Stimulated activated CD4-positive, alpha-beta T cell treated with anti-CD3 and anti-CD28 coated beads, Interleukin-2, amount 100 ng/mL, for 48 hours (primary cell): ENCODE measurements at regions not wholly inside any gene's neighbourhood (a gene's known extent, or its start where the extent isn't known, plus 50 kb on each side); places are given as distances from the start of the nearest gene placed in this dataset.

Source experiments
- DNase-seq, 2 donors: peaks; one replicate each; pipeline ENCODE4 v3.0.0-alpha.2; 2020

DNA sequence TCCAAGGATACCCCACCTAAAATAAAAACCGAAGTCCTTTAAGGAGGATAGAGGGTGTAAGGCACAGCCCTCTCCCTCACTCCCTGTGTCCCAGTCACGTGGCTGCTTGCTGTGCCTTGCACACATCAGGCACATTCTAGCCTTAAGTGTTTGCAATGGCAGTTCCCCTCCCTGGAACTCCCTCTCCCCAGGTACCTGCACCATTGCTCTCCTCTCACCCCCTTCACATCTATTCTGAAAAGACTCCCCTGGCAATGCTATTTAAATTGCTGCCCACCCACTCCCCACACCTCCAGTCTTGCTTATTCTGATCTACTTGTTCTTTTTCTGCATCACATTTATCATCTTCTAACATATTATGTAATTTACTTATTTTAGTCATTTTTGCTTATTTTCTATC, 91.6 kb upstream of the LNX1 start:
- no peak for DNase-seq

- DNase-seq = no peak
Observed at GRCh38 chr4:53682196-53682595, 90.9 kb upstream of the LNX1 start.

- no peak for DNase-seq
Observed at GRCh38 chr4:53680598-53680997, 89.3 kb upstream of the LNX1 start.

DNA sequence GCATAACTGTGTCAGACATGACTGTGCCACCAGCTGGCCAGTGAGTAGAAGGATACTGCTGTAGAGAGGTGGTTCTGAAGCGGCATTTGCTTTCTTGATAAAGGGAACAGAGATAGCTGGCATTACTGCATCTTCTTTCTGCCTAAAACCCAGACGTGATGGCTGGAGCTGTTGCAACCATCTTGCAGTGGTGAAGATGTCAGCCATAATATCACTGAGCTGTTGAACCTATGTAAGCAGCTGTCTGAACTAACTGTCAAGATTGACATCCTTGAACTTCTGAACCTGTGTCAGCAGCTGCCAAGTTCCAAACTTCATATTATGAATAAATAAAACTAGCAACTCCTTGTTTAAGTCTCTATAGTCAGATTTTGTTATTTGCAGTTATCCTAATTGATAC, 88.9 kb upstream of the LNX1 start:
- DNase-seq = no peak

GRCh38 chr4:53676402-53676871, 85.2 kb upstream of the LNX1 start:
- DNase-seq = no peak

DNA sequence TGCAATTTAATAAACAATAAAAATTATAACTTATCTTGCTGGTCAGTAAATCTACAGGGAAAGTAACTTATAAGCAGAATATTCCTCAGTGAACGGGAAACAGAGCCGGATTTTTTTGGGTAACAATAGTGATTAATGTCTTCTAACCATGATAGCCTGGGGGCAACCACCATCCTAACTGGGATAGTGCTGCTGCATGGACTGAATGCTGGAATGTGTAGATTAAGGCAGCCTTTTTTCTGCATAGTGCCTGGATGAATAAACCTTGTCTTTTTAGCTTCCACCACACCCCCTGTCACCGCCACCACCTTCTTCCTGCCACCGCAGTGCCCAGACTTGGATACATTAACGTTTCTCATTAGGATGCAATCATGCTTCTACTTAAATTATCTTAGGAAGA, 83.6 kb upstream of the LNX1 start:
- DNase-seq = no peak

DNA sequence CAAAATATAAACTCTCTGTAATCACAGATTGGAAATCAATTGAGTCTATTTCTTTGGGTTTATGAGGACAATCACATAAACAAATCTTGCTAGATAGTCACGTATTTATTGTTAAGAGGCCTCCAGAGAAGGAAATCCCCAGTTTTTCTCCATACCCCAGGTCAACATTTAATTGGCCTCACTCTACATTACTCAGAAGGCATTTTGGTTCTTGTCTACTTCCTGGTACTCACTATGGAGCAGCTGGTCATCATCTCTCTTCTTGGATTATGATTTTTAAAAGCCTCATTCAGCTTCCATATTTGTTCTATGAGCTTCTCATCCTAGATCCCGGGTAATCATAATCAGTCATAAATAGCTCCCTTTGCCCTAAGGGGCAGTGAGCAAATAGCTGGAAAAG, 81.6 kb upstream of the LNX1 start:
- DNase-seq = no peak

- no peak for DNase-seq
Observed at GRCh38 chr4:53671757-53672156, 80.5 kb upstream of the LNX1 start.

- no peak for DNase-seq
Observed at GRCh38 chr4:53659737-53660136, 68.5 kb upstream of the LNX1 start.

DNA sequence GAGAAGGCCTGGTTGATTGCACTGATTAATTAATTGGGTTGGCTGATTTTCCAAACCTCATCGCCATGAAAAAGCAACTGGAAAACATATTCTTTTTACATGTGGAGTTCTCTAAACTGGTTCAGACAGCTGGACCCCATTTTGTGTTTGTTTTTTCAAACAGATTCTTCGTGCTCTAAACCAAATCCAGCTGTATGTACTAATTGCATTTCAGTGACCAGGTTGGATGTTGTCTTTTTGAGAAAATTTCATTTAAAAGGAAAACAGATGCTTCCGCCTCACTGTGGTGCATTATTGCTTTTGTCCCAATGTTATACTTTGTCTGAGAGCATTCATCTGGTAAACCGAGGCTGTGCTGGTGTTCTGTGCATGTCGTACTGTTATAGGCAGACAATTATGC, 67.8 kb upstream of the LNX1 start:
- DNase-seq = no peak

DNA sequence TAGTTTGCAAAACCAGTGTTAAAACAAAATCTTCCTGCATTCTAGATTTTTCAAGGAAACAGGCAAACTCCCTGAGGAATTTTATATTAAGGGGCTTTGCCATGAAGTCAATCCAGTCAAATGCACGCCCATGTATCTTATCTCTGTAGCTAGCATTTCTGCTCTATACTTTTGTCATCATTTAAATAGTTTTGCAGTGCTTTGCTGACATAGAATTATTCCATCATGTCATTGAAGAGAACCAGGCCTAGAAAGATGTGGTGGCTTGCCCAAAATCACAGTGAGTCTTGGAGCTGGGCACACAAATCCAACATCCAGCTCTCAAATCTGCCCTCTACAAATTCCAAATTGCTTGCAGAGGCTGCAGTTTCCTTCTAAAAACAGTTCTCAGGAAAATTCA, 66.7 kb upstream of the LNX1 start:
- DNase-seq = no peak

GRCh38 chr4:53656421-53656981, 65.2 kb upstream of the LNX1 start:
- DNase-seq = no peak

DNA sequence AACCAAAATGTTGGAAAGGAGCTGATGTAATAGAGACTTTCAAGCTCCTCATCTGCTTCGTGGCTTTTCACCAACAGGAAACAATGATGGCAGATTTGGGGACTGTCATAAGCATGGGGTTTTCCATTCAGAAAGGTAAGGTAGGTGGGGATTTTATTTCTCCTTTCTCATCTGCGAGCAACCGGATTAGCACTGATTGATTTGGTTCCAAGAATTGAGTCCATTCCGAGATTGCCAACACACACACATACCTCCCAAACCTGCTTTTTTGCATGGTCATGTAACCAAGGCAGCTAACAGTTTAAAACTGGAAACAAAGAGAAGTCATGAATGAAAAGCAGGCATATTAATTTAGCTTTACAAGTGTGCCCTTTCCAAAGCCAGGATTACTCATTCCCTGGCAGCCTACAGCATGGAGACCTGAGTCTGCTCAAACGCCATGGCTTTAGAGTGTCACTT, 63.0 kb upstream of the LNX1 start:
- no peak for DNase-seq

GRCh38 chr4:53653484-53654053, 62.3 kb upstream of the LNX1 start:
- DNase-seq = no peak

DNA sequence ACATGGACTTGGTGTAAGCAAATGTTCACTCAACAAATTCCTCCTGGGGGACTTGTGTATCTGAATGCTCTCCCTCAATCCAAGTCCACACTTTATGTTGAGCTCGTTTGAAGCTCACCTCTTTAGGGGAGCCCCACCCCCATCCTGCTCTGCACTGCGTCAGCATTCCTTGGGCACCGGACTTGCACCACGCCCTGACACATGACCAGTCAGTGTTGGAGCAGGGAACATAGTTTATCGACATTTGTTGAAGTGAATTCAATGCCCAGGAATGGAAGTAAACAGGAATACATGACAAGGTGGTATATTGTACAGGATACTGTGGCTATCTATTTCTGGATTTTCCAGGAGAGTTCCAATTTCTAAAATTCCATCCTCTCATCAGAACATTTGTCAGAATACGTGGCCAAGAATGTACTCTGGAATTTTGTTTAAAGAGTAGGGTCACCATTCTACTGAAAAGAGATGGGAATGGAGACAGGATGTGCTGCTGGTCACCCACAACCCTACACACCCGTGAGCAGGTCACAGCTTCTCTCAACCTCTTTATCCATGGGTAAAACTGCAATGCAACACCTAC, 60.0 kb upstream of the LNX1 start:
- DNase-seq = no peak

GRCh38 chr4:53649357-53649756, 58.1 kb upstream of the LNX1 start:
- DNase-seq = no peak

GRCh38 chr4:53647547-53647946, 56.3 kb upstream of the LNX1 start:
- no peak for DNase-seq

DNA sequence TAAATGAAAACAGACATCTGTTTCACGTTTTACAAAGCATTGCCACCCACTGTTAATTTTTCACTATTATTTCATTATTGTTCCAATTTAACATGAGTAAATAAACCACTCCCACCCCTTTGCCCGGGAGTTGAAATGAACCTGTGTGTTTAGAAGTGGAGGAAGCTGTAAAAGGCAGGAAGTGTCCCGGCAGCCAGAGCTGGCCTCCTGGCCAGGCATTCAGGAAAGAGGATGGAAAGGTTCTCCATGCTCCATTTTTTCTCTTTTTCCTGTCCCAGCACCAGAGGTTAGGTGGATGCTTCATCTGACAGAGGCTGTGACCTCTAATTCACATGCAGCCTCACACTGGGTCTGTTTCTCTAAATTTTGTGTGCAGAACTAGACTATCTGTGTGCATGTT, 55.5 kb upstream of the LNX1 start:
- no peak for DNase-seq

GRCh38 chr4:53645108-53645507, 53.8 kb upstream of the LNX1 start:
- DNase-seq = no peak

DNA sequence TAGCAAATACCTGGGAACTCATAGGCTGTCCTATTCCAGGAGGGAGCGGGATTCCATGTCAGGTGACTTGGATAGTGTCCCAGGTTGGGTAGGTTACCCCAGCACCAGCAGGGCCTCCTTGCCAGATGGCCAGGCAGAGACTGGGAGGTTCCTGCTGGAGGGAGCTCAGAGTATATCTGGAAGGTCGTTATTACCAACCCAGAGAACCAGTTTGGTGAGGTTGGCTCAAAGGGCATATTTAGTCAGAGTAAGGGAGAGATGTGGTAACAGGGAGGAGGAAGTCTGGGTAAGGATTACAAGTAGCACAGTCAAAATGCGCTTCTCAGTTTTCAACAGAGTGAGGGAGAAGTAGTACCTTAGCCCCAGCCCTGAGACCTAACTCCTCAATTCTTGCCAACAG, 53.3 kb upstream of the LNX1 start:
- no peak for DNase-seq
